ENCODE measurements at regions not wholly inside any gene's neighbourhood (a gene's known extent, or its start where the extent isn't known, plus 50 kb on each side); places are given as distances from the start of the nearest gene placed in this dataset.

GRCh38 chr9:105147110-105147871 lies 97.2 kb upstream of the SLC44A1 start:
- DNase-seq (ENCODE audit: low read depth): no peak
- H3K4me3 ChIP-seq (ENCODE audit: low read depth, low read length): no peak overlapping the region
- no peak for TF ChIP-seq CTCF (IDR thresholded peaks at IDR 0.05; ENCODE audit: low read depth, low read length, missing control alignments)
- in situ Hi-C loops (cut with HindIII; ENCODE audit: low sequenced_read_pairs): no loop called here

GRCh38 chr9:105148328-105149006 lies 96.0 kb upstream of the SLC44A1 start:
- peak; percentile 11 for TF ChIP-seq CTCF (IDR thresholded peaks at IDR 0.05; ENCODE audit: low read depth, low read length, missing control alignments)
- no peak for DNase-seq (ENCODE audit: low read depth)
- in situ Hi-C loops (cut with HindIII; ENCODE audit: low sequenced_read_pairs): no loop called here
- no peak overlapping the region for H3K4me3 ChIP-seq (ENCODE audit: low read depth, low read length)

- DNase-seq (ENCODE audit: low read depth): no peak
- TF ChIP-seq CTCF (IDR thresholded peaks at IDR 0.05; ENCODE audit: low read depth, low read length, missing control alignments): no peak
- H3K4me3 ChIP-seq (ENCODE audit: low read depth, low read length): no peak overlapping the region
- in situ Hi-C loops (cut with HindIII; ENCODE audit: low sequenced_read_pairs): no loop called here
Observed at GRCh38 chr9:105150991-105151685, 93.3 kb upstream of the SLC44A1 start.

GRCh38 chr9:105151686-105151995 lies 92.8 kb upstream of the SLC44A1 start:
- no peak for DNase-seq (ENCODE audit: low read depth)

GRCh38 chr9:105154723-105155191 lies 89.7 kb upstream of the SLC44A1 start:
- in situ Hi-C loops (cut with HindIII; ENCODE audit: low sequenced_read_pairs): no loop called here
- no peak overlapping the region for H3K4me3 ChIP-seq (ENCODE audit: low read depth, low read length)
- peak; percentile 16 for DNase-seq (ENCODE audit: low read depth)
- TF ChIP-seq CTCF (IDR thresholded peaks at IDR 0.05; ENCODE audit: low read depth, low read length, missing control alignments): no peak

More at GRCh38 chr9:105151686-105151995, 92.8 kb upstream of the SLC44A1 start:
- H3K4me3 ChIP-seq (ENCODE audit: low read depth, low read length): no peak overlapping the region
- in situ Hi-C loops (cut with HindIII; ENCODE audit: low sequenced_read_pairs): no loop called here
- no peak for TF ChIP-seq CTCF (IDR thresholded peaks at IDR 0.05; ENCODE audit: low read depth, low read length, missing control alignments)

GRCh38 chr9:105157171-105157583 lies 87.3 kb upstream of the SLC44A1 start:
- H3K4me3 ChIP-seq (ENCODE audit: low read depth, low read length): no peak overlapping the region
- peak; percentile 40 for TF ChIP-seq CTCF (IDR thresholded peaks at IDR 0.05; ENCODE audit: low read depth, low read length, missing control alignments)
- in situ Hi-C loops (cut with HindIII; ENCODE audit: low sequenced_read_pairs): no loop called here
- peak; percentile 48 for DNase-seq (ENCODE audit: low read depth)
